ENCODE measurements at regions not wholly inside any gene's neighbourhood (a gene's known extent, or its start where the extent isn't known, plus 50 kb on each side); places are given as distances from the start of the nearest gene placed in this dataset.

DNA sequence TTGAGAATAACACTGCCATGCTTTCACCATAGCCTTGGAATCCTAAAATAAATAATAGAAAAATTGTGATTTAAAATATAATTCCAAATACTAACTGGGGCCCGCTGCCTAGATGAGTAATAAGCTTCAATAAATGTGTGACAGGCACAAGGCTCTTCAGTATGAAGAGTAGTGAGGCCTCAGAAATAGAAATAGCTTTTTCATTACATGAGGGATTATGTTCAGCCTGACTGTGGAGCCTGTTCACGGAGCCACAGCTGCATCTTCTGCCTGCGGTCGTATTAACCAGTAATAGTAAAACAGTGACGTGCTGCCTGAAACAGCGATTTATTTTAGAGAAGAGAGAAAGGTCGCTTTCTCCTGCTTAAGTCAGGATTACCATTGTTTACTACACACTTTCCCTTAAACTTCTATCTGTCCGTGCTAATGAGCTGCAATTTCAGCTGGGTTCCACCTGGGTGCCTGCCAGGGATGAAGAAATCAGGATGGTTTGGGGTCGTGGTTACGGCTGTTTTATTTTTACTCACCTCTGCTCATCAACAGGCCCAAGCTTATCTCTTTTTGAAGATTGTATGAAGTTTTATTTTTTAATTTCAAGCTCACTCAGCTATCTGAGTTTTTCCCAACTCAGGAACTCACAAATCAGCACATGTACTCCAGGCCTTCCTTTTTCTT lies 284.9 kb upstream of the WWC1 start:
- Mint-ChIP-seq H3K4me3 (no peak overlapping the region), H3K27me3 (ENCODE audit: insufficient read depth) (peaks cover 76% of the 10 kb centered on the region), H3K36me3 (ENCODE audit: low read depth) (no peaks in the 10 kb centered on the region), H3K27ac (no peak overlapping the region), H3K9me3 (no peaks in the 10 kb centered on the region), H3K4me1 (peaks cover 21% of the 10 kb centered on the region)
- WGBS, 2 experiments (ENCODE audit: insufficient coverage in 1 of 2, insufficient read length in 1 of 2), result 84 to 90% methylated on average over 5 to 10 of the region's 10 CpGs
- H3K9ac ChIP-seq (ENCODE audit: extremely low read depth, low read length, poor library complexity, severe bottlenecking), result no peak overlapping the region
- H3K4me1 ChIP-seq (ENCODE audit: control insufficient read depth, insufficient read depth, low read length), result peaks cover 3% of the 10 kb centered on the region
- H3K27ac ChIP-seq (ENCODE audit: low read depth, low read length), result no peak overlapping the region
- DNase-seq, result no peak
- H3K4me3 ChIP-seq (ENCODE audit: low read length), result no peak overlapping the region
- no peaks in the 10 kb centered on the region for H3K9me3 ChIP-seq (ENCODE audit: control insufficient read depth, low read length)
- no peaks in the 10 kb centered on the region for H3K36me3 ChIP-seq (ENCODE audit: control insufficient read depth, insufficient read depth, low read length)
- peaks cover 60% of the 10 kb centered on the region for H3K27me3 ChIP-seq (ENCODE audit: control insufficient read depth, insufficient read depth, low read length, poor library complexity, severe bottlenecking)
- TF ChIP-seq, protein P1, sequence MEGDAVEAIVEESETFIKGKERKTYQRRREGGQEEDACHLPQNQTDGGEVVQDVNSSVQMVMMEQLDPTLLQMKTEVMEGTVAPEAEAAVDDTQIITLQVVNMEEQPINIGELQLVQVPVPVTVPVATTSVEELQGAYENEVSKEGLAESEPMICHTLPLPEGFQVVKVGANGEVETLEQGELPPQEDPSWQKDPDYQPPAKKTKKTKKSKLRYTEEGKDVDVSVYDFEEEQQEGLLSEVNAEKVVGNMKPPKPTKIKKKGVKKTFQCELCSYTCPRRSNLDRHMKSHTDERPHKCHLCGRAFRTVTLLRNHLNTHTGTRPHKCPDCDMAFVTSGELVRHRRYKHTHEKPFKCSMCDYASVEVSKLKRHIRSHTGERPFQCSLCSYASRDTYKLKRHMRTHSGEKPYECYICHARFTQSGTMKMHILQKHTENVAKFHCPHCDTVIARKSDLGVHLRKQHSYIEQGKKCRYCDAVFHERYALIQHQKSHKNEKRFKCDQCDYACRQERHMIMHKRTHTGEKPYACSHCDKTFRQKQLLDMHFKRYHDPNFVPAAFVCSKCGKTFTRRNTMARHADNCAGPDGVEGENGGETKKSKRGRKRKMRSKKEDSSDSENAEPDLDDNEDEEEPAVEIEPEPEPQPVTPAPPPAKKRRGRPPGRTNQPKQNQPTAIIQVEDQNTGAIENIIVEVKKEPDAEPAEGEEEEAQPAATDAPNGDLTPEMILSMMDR (conservative IDR thresholded peaks at IDR 0.05), result peak; percentile 40

DNA sequence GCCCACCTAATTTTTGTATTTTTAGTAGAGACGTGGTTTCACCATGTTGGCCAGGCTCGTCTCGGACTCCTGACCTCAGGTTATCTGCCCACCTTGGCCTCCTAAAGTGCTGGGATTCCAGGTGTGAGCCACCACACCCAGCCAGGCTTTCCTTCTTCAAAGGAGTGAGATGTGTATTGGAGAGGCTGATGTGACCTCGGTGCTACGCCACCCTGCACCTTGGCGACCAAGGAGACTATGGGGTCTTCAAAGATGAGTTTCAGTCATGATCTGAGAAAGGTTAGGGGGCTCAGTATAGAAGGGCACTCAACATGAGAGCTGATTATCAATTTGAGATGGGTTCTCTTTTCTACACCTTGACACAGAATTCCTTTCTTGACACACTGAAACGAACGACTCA lies 284.2 kb upstream of the WWC1 start:
- Mint-ChIP-seq H3K4me3 (no peak overlapping the region), H3K36me3 (ENCODE audit: low read depth) (no peaks in the 10 kb centered on the region), H3K27me3 (ENCODE audit: insufficient read depth) (peaks cover 75% of the 10 kb centered on the region)

DNA sequence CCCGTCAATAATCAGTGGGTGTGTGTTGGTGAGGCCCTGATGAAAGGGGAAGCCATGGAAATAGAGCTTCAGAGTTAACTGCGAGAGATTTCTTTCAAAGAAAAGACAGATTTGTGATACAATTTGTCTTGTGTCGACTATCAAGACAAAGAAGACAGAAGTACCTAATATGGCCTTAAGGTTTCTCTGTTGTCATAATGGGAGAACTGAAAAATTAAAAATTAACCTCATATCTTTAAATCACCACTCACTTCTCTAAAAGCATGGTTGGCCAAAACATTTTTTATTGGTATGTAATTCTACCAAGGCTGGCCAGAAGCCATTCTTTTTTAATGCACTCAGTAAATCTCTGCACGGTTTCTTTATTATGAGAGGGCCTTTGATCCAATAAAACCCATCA lies 282.9 kb upstream of the WWC1 start:
- Histone ChIP-seq H3K27ac (ENCODE audit: low read depth, low read length) (no peak overlapping the region), H3K27me3 (ENCODE audit: control insufficient read depth, insufficient read depth, low read length, poor library complexity, severe bottlenecking) (peaks cover 45% of the 10 kb centered on the region), H3K36me3 (ENCODE audit: control insufficient read depth, insufficient read depth, low read length) (no peaks in the 10 kb centered on the region), H3K9me3 (ENCODE audit: control insufficient read depth, low read length) (no peaks in the 10 kb centered on the region), H3K9ac (ENCODE audit: extremely low read depth, low read length, poor library complexity, severe bottlenecking) (no peak overlapping the region), H3K4me1 (ENCODE audit: control insufficient read depth, insufficient read depth, low read length) (peaks cover 3% of the 10 kb centered on the region), H3K4me3 (ENCODE audit: low read length) (no peak overlapping the region)
- DNase-seq, result no peak
- 95 to 100% methylated on average over 1 to 4 of the region's 4 CpGs for WGBS, 2 experiments (ENCODE audit: insufficient coverage in 1 of 2, insufficient read length in 1 of 2)
- no peaks in the 10 kb centered on the region for H3K36me3 Mint-ChIP-seq (ENCODE audit: low read depth)
- H3K27ac Mint-ChIP-seq, result no peak overlapping the region
- H3K4me3 Mint-ChIP-seq, result no peak overlapping the region
- peaks cover 23% of the 10 kb centered on the region for H3K4me1 Mint-ChIP-seq
- H3K27me3 Mint-ChIP-seq (ENCODE audit: insufficient read depth), result peaks cover 69% of the 10 kb centered on the region
- no peaks in the 10 kb centered on the region for H3K9me3 Mint-ChIP-seq
- TF ChIP-seq, protein P1 (conservative IDR thresholded peaks at IDR 0.05), result no peak

More for the DNA sequence above, 284.2 kb upstream of the WWC1 start:
- peak; percentile 56 for DNase-seq
- Histone ChIP-seq H3K9ac (ENCODE audit: extremely low read depth, low read length, poor library complexity, severe bottlenecking) (no peak overlapping the region), H3K9me3 (ENCODE audit: control insufficient read depth, low read length) (no peaks in the 10 kb centered on the region), H3K4me1 (ENCODE audit: control insufficient read depth, insufficient read depth, low read length) (peaks cover 3% of the 10 kb centered on the region), H3K4me3 (ENCODE audit: low read length) (no peak overlapping the region), H3K27ac (ENCODE audit: low read depth, low read length) (no peak overlapping the region), H3K36me3 (ENCODE audit: control insufficient read depth, insufficient read depth, low read length) (no peaks in the 10 kb centered on the region), H3K27me3 (ENCODE audit: control insufficient read depth, insufficient read depth, low read length, poor library complexity, severe bottlenecking) (peaks cover 58% of the 10 kb centered on the region)
- Mint-ChIP-seq H3K4me1 (peaks cover 21% of the 10 kb centered on the region), H3K9me3 (no peaks in the 10 kb centered on the region), H3K27ac (no peak overlapping the region)
- WGBS, 2 experiments (ENCODE audit: insufficient coverage in 1 of 2, insufficient read length in 1 of 2), result 89 to 92% methylated on average over 5 to 8 of the region's 8 CpGs
- TF ChIP-seq, protein P1 (conservative IDR thresholded peaks at IDR 0.05), result no peak

Data from endodermal cell (in vitro differentiated cells).